ENCODE measurements at regions not wholly inside any gene's neighbourhood (a gene's known extent, or its start where the extent isn't known, plus 50 kb on each side); places are given as distances from the start of the nearest gene placed in this dataset.

DNA sequence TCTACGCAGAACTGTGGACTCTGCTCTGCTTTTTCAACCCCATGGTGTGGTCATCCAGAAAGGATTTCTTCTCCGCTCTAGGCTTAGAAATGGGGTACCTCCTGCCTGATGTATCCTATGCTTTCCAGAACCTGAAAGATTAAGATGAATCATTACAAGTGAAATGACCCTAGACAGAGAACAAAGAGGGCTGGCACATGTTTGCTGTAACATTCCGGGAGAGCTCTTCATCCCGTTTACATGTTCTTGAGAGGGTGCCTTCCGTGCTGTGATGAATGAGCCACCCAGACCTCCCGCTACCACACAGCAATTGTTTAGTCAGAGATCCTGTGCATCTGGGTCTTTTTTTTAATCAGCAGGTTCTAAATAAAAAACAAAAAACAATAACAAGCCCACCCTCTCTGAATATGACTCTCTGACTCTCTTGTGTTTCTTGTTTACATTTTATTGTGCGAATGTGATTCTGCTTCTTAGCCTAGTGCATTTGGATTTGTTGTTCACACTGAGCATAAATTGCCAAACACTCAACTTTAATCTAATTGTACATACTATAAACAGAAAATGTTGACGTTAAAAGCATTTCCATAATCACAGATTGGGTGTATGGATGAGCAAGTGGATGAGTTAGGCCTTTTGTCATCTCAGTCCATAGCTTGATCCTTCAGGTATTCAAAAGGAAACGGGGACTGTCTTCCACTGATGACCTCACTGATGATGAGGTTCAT lies 87.1 kb downstream of the GPR88 start:
- TF ChIP-seq CTCF (IDR thresholded peaks at IDR 0.05; ENCODE audit: unreplicated experiment): no peak
- H3K36me3 Mint-ChIP-seq (ENCODE audit: insufficient read depth, unreplicated experiment): no peaks in the 10 kb centered on the region
- peaks cover 2% of the 10 kb centered on the region for H3K9me3 Mint-ChIP-seq (ENCODE audit: low read depth, unreplicated experiment)
- no peak overlapping the region for H3K4me3 Mint-ChIP-seq (ENCODE audit: low read depth, unreplicated experiment)
- peaks cover 31% of the 10 kb centered on the region for H3K4me1 Mint-ChIP-seq (ENCODE audit: low read depth, unreplicated experiment)
- intact Hi-C loops (cut with micrococcal nuclease; ENCODE audit: unreplicated experiment): no loop called here
- CTCF ChIA-PET: no interaction called here
- no peak for DNase-seq
- no TSS peak for BruUV-seq (replicated peaks)
- no peaks in the 10 kb centered on the region for H3K27me3 Mint-ChIP-seq (ENCODE audit: unreplicated experiment)
- no peak overlapping the region for H3K27ac Mint-ChIP-seq (ENCODE audit: unreplicated experiment)

DNA sequence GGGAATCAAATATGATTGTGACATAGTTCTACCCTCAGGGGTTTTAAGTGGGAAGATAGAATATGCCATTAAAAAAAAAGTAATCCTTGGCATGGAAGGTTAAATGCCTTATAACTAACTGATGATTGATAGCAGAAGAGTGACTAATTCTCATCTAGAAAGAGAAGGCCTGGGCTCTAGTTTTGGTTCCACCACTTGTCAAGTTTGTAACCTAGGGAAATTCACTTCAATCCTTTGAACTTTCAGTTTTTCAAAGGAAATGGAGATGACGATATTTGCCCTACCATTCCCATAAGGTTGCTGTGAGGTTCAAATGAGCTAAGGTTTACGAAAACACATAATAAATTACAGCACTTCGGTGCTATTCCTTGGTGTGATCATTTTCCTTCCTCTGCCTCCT lies 88.5 kb downstream of the GPR88 start:
- CTCF ChIA-PET: no interaction called here
- BruUV-seq (replicated peaks): no TSS peak
- Mint-ChIP-seq H3K9me3 (ENCODE audit: low read depth, unreplicated experiment) (peaks cover 7% of the 10 kb centered on the region), H3K27me3 (ENCODE audit: unreplicated experiment) (no peaks in the 10 kb centered on the region), H3K27ac (ENCODE audit: unreplicated experiment) (no peak overlapping the region), H3K4me1 (ENCODE audit: low read depth, unreplicated experiment) (peaks cover 40% of the 10 kb centered on the region), H3K4me3 (ENCODE audit: low read depth, unreplicated experiment) (no peak overlapping the region), H3K36me3 (ENCODE audit: insufficient read depth, unreplicated experiment) (no peaks in the 10 kb centered on the region)
- TF ChIP-seq CTCF (IDR thresholded peaks at IDR 0.05; ENCODE audit: unreplicated experiment): no peak
- DNase-seq: no peak
- intact Hi-C loops (cut with micrococcal nuclease; ENCODE audit: unreplicated experiment): no loop called here

DNA sequence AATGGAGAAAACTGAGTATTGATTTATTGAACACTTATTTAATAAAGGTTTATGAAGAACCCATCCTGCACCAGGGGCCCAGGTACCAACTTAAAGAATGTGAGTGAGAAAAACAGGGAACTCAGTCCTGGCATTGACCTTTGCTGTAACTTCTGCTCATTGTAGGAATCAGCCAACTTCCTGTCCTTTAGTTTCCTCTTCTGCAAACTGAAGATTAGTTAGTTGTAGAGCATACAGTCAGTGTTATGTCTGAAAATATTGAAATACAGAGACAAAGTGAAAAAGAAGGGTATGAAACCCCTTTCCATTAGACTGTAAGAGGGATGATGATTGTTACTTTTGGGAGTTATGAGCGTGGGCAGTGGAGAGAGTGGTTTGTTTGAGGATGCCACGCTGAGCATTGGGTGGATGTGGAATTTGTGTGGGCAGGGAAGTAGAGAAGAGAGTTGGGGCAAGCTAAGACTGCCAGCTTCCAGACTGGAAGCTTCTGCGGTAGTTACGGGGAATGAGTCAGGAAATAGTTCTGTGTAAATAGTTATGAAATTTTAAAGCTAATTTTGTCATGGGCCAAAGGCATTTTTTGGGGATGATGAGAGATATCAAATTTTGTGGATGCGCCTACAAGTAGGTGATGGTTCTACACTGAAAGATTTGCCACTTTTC lies 89.2 kb downstream of the GPR88 start:
- Mint-ChIP-seq H3K27me3 (ENCODE audit: unreplicated experiment) (no peaks in the 10 kb centered on the region), H3K4me3 (ENCODE audit: low read depth, unreplicated experiment) (no peak overlapping the region), H3K4me1 (ENCODE audit: low read depth, unreplicated experiment) (peaks cover 34% of the 10 kb centered on the region), H3K9me3 (ENCODE audit: low read depth, unreplicated experiment) (peaks cover 7% of the 10 kb centered on the region), H3K27ac (ENCODE audit: unreplicated experiment) (no peak overlapping the region), H3K36me3 (ENCODE audit: insufficient read depth, unreplicated experiment) (no peaks in the 10 kb centered on the region)
- no peak for DNase-seq
- intact Hi-C loops (cut with micrococcal nuclease; ENCODE audit: unreplicated experiment): no loop called here
- BruUV-seq (replicated peaks): no TSS peak
- CTCF ChIA-PET: no interaction called here
- TF ChIP-seq CTCF (IDR thresholded peaks at IDR 0.05; ENCODE audit: unreplicated experiment): no peak

- BruUV-seq (replicated peaks): no TSS peak
- Mint-ChIP-seq H3K27me3 (ENCODE audit: unreplicated experiment) (no peaks in the 10 kb centered on the region), H3K27ac (ENCODE audit: unreplicated experiment) (no peak overlapping the region), H3K9me3 (ENCODE audit: low read depth, unreplicated experiment) (peaks cover 7% of the 10 kb centered on the region), H3K4me1 (ENCODE audit: low read depth, unreplicated experiment) (peaks cover 26% of the 10 kb centered on the region), H3K36me3 (ENCODE audit: insufficient read depth, unreplicated experiment) (no peaks in the 10 kb centered on the region), H3K4me3 (ENCODE audit: low read depth, unreplicated experiment) (no peak overlapping the region)
- CTCF ChIA-PET: no interaction called here
- no peak for DNase-seq
- intact Hi-C loops (cut with micrococcal nuclease; ENCODE audit: unreplicated experiment): no loop called here
- TF ChIP-seq CTCF (IDR thresholded peaks at IDR 0.05; ENCODE audit: unreplicated experiment): no peak
These were observed 90.0 kb downstream of the GPR88 start for GRCh38 chr1:100627936-100628335.

All from Calu3 (cell line).